HCEC 1CT (cell line): ENCODE measurements at regions not wholly inside any gene's neighbourhood (a gene's known extent, or its start where the extent isn't known, plus 50 kb on each side); places are given as distances from the start of the nearest gene placed in this dataset.
"Not testable (repeated sequence)": the region's sequence is repeated elsewhere in the genome, so short reads cannot be mapped to it uniquely, and the experiment has no call there.

Source experiments
- DNase-seq: peaks from one replicate; pipeline ENCODE4 v3.0.0-alpha.2; 2017

DNA sequence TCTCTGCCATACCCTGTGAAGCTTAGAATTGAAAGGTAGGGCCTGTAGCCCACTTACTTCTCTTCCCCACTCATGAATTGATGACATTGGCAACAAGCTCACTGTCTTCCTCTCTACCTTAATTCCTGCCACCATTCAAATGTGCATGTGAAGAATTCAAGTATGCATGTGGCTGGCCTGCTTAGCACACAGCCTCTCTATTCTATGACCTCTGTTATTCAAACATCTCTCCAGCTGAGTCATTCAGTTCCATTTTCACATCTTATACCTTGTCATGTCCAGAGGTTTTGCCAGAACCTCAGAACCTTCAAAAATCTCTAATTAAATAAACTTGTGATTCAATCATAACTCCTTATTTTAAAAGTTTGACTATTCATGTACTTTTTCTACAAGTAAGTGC, 114.7 kb upstream of the MAN2A1 start:
- DNase-seq: no peak

DNA sequence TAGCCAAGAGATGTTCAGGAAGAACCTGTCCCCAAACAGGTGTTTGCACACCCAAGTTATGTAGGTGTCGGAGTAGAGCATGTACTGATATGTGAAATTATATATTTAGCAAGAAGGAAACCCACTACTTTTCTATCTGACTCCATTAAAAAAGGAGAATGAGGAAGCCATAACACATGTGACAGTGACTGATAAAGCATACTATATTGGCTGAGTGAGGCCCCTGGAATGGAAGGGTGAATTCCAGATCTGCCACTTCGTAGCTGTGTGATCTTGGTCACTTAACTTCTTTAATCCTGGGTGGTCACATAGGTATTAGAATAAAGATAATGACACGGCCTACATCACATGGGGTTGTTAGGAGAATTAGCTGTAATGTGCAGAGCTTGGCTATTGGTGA, 116.0 kb upstream of the MAN2A1 start:
- no peak for DNase-seq

DNA sequence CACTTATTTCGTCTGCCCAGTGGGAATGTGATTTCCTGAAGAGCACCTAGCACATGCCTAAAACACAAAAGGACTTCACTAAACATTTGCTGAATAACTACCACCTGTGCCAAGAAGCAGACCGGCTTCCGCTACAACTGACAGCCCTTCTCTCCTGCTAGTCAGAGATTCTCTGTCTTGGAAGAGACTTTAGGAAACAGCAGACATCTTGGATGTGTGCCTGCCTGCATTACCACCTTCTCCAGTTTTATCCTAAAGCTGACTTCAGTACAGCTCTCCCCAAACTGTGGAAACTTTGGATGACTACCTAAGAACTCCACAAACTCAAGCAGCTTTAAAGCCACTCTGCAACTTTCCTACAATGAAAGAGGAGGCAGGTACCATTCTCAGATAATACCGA, 116.5 kb upstream of the MAN2A1 start:
- no peak for DNase-seq

DNA sequence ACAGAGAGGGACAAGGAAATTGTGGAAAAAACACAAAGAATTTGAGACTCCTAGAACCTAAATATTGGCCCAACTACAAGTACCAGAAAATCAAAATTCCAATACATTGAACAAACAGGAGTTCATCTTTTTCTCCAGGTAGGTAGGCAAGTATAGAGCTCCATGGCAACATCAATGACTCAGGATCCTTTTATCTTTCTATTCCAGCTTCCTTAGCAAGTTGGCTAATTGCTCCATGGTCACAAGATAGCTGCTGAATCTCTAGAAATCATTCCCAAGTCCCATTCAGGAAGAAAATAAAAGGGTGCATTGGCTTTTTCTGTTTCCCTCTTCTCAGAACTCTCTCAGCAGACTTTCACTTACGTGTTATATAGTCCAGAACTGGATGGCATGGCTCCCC, 117.9 kb upstream of the MAN2A1 start:
- DNase-seq: no peak

- no peak for DNase-seq
Observed at GRCh38 chr5:109570362-109570874, 119.3 kb upstream of the MAN2A1 start.

DNA sequence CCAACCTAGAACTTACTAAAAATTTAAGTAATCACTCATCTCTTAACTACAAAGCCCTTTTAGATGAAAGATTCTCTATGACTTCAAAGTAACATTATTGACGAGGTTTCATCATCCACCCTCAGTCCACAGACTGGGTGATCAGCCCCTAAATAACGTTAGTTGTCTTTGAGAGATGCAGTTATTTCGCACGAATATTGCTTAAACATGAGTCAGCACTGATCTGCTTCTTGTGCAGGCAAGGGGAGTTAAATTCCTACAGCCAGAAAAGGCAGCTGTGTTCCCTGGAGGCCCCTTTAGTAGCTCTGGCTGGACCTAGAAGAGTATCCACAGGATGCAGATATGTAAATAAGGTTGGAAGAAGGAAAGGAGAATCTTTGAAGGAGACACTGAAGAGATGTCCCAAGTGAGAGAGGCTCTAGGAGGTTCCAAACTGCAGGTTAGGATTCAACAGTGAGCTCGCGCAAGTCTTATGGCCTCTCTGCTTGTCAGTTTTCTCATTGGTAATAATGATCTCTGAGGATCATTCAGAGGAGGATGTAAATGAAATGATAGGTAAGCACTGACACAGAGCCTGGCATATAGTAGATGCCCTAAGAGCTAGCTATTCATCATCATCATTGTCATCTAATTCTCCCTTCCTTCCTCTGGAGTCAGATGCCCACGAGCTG, 122.2 kb upstream of the MAN2A1 start:
- DNase-seq: peak; percentile 46

- no peak for DNase-seq
Observed at GRCh38 chr5:109566361-109566760, 123.4 kb upstream of the MAN2A1 start.

DNA sequence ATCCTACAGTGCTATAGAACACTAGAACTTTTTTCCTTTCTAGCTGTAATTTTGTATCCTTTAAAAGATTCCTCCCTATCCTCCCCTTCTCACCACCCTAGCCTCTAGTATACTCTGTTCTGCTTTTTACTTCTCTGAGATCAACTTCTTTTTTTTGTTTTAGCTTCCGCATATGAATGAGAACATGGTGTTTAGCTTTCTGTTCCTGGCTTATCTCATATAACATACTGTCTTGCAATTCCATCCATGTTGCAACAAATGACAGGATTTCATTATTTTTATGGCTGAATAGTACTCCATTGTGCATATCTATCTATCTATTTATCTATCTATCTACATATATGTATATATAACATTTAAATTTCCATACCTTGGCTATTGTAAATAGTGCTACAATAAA, 126.0 kb upstream of the MAN2A1 start:
- DNase-seq: no peak

GRCh38 chr5:109563189-109563588, 126.5 kb upstream of the MAN2A1 start:
- DNase-seq: no peak

DNA sequence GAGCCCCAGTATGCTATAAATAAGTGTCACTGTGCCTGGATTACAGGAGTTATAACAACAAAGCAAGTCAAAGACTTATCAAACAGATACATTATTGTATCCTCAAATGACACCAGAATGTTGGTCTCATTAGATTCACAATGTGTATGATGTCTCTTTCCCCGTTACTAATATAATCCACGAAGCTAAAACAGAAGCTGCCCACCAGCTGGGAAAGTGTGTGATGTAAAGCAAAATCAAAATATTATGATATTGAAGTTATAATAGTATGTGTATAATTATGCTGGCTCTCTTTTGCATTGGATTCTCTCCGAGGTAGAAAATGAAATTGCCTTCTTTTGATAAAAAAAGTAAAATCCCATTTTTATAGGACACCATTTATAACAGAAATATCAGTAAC, 127.3 kb upstream of the MAN2A1 start:
- DNase-seq: no peak

DNA sequence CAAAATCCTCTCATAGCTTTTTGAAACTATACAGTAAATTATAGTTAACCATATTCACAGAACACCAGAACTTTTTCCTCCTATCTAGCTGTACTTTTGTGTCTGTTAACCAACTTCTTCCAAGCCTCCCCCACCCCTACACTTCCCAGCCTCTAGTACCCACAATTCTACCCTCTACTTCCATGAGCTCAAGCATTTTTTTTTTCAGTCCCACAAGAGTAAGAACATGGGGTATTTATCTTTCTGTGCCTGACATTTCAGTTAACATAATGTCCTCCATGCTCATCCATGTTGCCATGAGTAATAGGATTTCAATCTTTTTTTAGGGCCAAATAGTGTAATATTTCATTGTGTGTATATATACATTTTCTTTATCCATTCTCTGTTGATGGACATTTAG, 128.3 kb upstream of the MAN2A1 start:
- no peak for DNase-seq

- DNase-seq: no peak
Observed at GRCh38 chr5:109560554-109560953, 129.2 kb upstream of the MAN2A1 start.

- no peak for DNase-seq
Observed at GRCh38 chr5:109558952-109559351, 130.8 kb upstream of the MAN2A1 start.

DNA sequence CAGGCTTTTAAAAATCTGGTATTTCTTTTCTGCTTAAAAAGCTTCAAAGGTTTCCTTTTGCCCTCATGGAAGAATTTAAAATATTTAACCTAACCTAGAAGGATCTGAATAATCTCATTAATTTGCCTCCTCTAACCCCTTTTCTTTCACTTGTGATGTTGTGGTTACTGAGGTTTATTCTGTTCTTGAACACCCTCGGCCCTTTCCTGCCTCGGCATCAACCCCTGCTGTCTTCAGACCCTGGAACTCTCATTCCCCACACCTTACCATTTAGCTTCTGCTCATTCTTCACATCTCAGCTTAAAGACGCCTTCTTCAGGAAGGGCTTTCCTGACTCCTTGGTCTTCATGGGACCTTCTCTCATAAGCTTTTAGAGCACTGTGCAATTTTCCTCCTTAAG, 131.4 kb upstream of the MAN2A1 start:
- no peak for DNase-seq

DNA sequence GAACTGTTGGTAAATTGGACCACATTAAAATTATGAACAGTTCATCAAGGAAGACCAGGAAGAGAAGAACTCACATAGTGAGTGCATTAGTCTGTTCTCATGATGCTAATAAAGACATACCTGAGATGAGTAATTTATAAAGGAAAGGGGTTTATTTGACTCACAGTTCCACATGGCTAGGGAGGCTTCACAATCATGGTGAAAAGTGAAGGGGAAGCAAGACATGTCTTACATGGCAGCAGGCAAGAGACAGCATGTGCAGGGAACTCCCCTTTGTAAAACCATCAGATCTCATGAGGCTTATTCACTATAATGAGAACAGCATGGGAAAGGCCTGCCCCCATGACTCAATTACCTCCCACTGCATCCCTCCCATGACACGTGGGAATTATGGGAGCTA, 135.9 kb upstream of the MAN2A1 start:
- no peak for DNase-seq

- DNase-seq: not testable (repeated sequence)
Observed at GRCh38 chr5:109551234-109551633, 138.5 kb upstream of the MAN2A1 start.

DNA sequence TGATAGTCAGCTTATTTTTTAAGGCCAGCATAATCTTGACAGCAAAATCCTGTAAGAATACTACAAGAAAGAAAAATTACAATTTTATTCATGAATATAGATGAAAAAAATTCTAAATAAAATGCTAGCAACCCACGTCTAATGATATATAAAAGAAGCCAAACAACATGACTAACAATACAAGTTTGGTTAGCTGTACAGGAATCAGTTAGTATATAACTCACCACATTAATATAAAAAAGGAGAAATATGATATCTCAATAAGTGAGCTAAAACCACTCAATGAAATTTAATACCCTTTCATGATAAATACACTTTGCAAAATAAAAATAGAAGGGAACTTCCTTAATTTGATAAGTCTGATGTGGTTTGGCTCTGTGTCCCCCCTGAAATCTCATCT, 139.7 kb upstream of the MAN2A1 start:
- DNase-seq: no peak

DNA sequence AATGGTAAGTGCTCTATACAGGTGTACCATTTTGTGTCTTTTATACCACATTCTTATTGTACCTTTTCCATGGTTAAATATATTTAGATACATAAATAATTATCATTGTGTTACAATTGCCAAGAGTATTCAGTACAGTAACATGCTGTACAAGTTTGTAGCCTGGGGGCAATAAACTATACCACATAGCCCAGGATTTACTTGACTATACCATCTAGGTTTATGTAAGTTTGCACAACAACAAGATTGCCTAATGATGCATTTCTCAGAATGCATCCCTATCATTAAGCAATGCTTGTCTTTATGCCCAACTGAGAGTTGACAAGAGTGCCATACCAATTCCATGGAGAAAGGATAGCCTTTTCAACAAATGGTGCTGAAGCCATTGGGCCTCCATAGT, 136.7 kb upstream of the PJA2 start:
- no peak for DNase-seq

- not testable (repeated sequence) for DNase-seq
Observed at GRCh38 chr5:109544873-109545272, 135.1 kb upstream of the PJA2 start.

DNA sequence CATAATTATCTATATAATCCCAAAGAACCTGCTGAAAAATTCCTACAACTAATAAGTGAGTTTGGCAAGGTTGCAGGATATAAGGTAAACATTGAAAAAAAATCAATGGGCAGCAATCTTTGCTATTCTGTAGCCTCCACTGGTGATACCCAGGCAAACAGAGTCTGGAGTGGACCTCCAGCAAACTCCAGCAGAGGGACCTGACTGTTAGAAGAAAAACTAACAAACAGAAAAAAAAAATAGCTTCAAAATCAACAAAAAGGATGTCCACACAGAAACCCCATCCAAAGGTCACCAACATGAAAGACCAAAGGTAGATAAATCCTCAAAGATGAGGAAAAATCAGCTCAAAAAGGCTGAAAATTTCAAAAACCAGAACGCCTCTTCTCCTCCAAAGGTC, 128.9 kb upstream of the PJA2 start:
- DNase-seq: not testable (repeated sequence)

GRCh38 chr5:109535090-109535489, 125.3 kb upstream of the PJA2 start:
- DNase-seq: not testable (repeated sequence)

GRCh38 chr5:109533751-109534272, 124.0 kb upstream of the PJA2 start:
- DNase-seq: no peak

- no peak for DNase-seq
Observed at GRCh38 chr5:109532773-109533364, 123.1 kb upstream of the PJA2 start.

- no peak for DNase-seq
Observed at GRCh38 chr5:109531262-109531661, 121.5 kb upstream of the PJA2 start.

GRCh38 chr5:109529987-109530386, 120.2 kb upstream of the PJA2 start:
- no peak for DNase-seq
